Karpas-422 (cell line): ENCODE measurements at regions not wholly inside any gene's neighbourhood (a gene's known extent, or its start where the extent isn't known, plus 50 kb on each side); places are given as distances from the start of the nearest gene placed in this dataset.

Source experiments
- DNase-seq: peaks from one replicate; pipeline ENCODE4 v3.0.0-alpha.2; 2015
- H2AFZ ChIP-seq: fragments of 200-600 bp; sonication (generic); 2 replicates; pipeline ENCODE4 v1.6.1; 2014; ENCODE audit warnings: antibody characterized with exemption, low read length, mixed read lengths
- H3K27ac ChIP-seq: fragments of 200-600 bp; sonication (generic); 2 replicates; pipeline ENCODE4 v1.5.1; 2014; ENCODE audit warnings: mild to moderate bottlenecking, low read length, moderate library complexity
- H3K27me3 ChIP-seq: fragments of 200-600 bp; sonication (generic); 2 replicates; pipeline ENCODE4 v1.6.1; 2014; ENCODE audit warnings: low read length, mixed read lengths
- H3K36me3 ChIP-seq: fragments of 200-600 bp; sonication (generic); 2 replicates; pipeline ENCODE4 v1.6.1; 2014; ENCODE audit warnings: low read length, mixed read lengths; ENCODE audit not compliant: insufficient read depth
- H3K4me1 ChIP-seq: fragments of 200-600 bp; sonication (generic); 2 replicates; pipeline ENCODE4 v1.6.1; 2014; ENCODE audit warnings: mild to moderate bottlenecking, low read length, mixed read lengths
- H3K4me2 ChIP-seq: fragments of 200-600 bp; sonication (generic); 2 replicates; pipeline ENCODE4 v1.6.1; 2014; ENCODE audit warnings: low read length, low read depth, mild to moderate bottlenecking; ENCODE audit not compliant: poor library complexity, severe bottlenecking
- H3K4me3 ChIP-seq: fragments of 200-600 bp; sonication (generic); 2 replicates; pipeline ENCODE4 v1.5.1; 2014; ENCODE audit warnings: mild to moderate bottlenecking, antibody characterized with exemption, low read length, mixed read lengths
- H3K79me2 ChIP-seq: fragments of 200-600 bp; sonication (generic); 2 replicates; pipeline ENCODE4 v1.6.1; 2014; ENCODE audit warnings: mild to moderate bottlenecking, low read length, mixed read lengths
- H3K9ac ChIP-seq: fragments of 200-600 bp; sonication (generic); 2 replicates; pipeline ENCODE4 v1.6.0; 2014; ENCODE audit warnings: low read length
- H3K9me2 ChIP-seq: fragments of 200-600 bp; sonication (generic), shearing (Covaris generic); replicated peaks from 2 replicates; pipeline ENCODE4 v1.6.0; 2014; ENCODE audit warnings: mild to moderate bottlenecking, low read length, moderate library complexity; ENCODE audit not compliant: insufficient read depth
- H3K9me3 ChIP-seq: fragments of 300-700, 200-600 bp; sonication (generic); 2 replicates; pipeline ENCODE4 v1.6.1; 2014; ENCODE audit warnings: low read length, mixed read lengths
- H4K20me1 ChIP-seq: fragments of 200-600 bp; sonication (generic); 2 replicates; pipeline ENCODE4 v1.6.1; 2014; ENCODE audit warnings: mild to moderate bottlenecking, antibody characterized with exemption, low read length, low read depth; ENCODE audit not compliant: insufficient read depth

- no peak overlapping the region for H3K4me2 ChIP-seq
- no peak overlapping the region for H3K4me3 ChIP-seq
- no peak overlapping the region for H3K9ac ChIP-seq
- H3K27me3 ChIP-seq: no peaks in the 10 kb centered on the region
- H3K27ac ChIP-seq: no peak overlapping the region
- no peaks in the 10 kb centered on the region for H3K79me2 ChIP-seq
- DNase-seq: no peak
- no peaks in the 10 kb centered on the region for H3K9me3 ChIP-seq
- H4K20me1 ChIP-seq: no peaks in the 10 kb centered on the region
- no peaks in the 10 kb centered on the region for H3K9me2 ChIP-seq
- no peak overlapping the region for H2AFZ ChIP-seq
- H3K4me1 ChIP-seq: no peaks in the 10 kb centered on the region
- no peaks in the 10 kb centered on the region for H3K36me3 ChIP-seq
Observed at GRCh38 chr13:21932578-21932977, 261.7 kb downstream of the FGF9 start.

DNA sequence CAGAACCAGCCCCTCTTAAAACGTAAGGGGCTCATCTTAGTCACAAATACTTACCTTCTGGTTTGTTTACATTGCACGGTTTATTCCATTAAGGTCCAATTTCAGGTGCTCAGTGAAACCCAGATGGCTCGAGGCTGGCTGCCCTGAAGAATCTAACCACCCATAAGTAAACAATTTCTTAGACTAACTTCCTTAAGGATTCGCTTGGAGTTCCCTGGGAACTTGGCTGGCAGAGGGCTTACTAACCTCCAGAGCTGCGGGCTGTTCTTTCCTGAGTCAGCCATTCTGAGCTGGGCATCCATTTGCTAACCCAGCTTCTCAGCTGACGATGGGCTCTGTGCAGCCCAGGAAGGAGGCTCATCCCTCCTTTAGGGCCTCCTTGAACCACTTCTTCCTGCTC is 262.1 kb downstream of the FGF9 start:
- H3K9ac ChIP-seq: no peak overlapping the region
- H3K4me2 ChIP-seq: no peak overlapping the region
- H3K9me2 ChIP-seq: no peaks in the 10 kb centered on the region
- no peaks in the 10 kb centered on the region for H3K27me3 ChIP-seq
- H4K20me1 ChIP-seq: no peaks in the 10 kb centered on the region
- no peak overlapping the region for H2AFZ ChIP-seq
- H3K36me3 ChIP-seq: no peaks in the 10 kb centered on the region
- H3K27ac ChIP-seq: no peak overlapping the region
- DNase-seq: no peak
- no peaks in the 10 kb centered on the region for H3K9me3 ChIP-seq
- H3K4me3 ChIP-seq: no peak overlapping the region
- no peaks in the 10 kb centered on the region for H3K79me2 ChIP-seq
- no peaks in the 10 kb centered on the region for H3K4me1 ChIP-seq

DNA sequence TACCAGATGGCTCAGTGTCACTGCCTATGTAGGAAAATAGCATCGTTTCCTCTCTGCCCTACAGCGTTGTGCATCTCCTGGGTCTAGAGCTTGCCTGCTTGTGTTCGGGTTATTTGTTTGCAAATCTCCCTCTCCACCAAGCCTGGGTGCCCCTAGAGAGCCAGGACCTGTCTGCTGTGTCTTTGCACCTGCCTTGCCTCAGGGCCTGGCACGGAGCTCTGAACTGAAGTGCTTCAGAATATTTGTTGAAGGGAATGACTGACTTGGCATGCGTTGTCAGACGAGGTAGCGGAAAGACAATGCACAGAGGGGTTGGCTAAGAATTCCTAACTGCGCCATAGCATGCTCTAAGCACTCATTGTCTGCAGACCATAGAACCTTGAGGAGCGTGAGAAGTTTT is 263.4 kb downstream of the FGF9 start:
- H3K9me3 ChIP-seq: no peaks in the 10 kb centered on the region
- H3K27ac ChIP-seq: no peak overlapping the region
- H3K27me3 ChIP-seq: no peaks in the 10 kb centered on the region
- no peak overlapping the region for H2AFZ ChIP-seq
- DNase-seq: no peak
- H3K36me3 ChIP-seq: no peaks in the 10 kb centered on the region
- no peak overlapping the region for H3K9ac ChIP-seq
- no peak overlapping the region for H3K4me3 ChIP-seq
- H3K4me1 ChIP-seq: no peaks in the 10 kb centered on the region
- no peaks in the 10 kb centered on the region for H3K79me2 ChIP-seq
- no peaks in the 10 kb centered on the region for H4K20me1 ChIP-seq
- no peaks in the 10 kb centered on the region for H3K9me2 ChIP-seq
- no peak overlapping the region for H3K4me2 ChIP-seq

DNA sequence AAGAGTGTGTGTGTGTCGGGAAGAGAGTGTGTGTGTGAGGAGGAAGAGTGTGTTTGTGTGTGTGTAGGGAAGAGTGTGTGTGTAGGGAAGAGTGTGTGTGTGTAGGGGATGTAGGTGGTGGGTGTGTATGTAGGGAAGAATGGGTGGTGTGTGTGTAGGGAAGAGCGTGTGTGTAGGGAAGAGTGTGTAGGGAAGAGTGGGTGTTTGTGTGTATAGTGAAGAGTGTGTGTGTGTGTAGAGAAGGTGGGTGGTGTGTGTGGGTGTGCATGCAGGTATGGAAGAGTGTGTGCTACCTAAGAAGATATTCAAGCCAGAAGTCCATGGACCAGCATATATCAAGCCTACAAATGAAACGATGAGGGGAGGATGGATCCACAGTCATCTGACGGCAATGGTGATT is 265.8 kb downstream of the FGF9 start:
- Histone ChIP-seq H4K20me1 (no peaks in the 10 kb centered on the region), H3K4me2 (no peak overlapping the region), H2AFZ (no peak overlapping the region), H3K4me3 (no peak overlapping the region), H3K27ac (no peak overlapping the region), H3K27me3 (no peaks in the 10 kb centered on the region), H3K36me3 (no peaks in the 10 kb centered on the region), H3K4me1 (no peaks in the 10 kb centered on the region), H3K9ac (no peak overlapping the region), H3K79me2 (no peaks in the 10 kb centered on the region), H3K9me3 (no peaks in the 10 kb centered on the region), H3K9me2 (no peaks in the 10 kb centered on the region)
- no peak for DNase-seq

DNA sequence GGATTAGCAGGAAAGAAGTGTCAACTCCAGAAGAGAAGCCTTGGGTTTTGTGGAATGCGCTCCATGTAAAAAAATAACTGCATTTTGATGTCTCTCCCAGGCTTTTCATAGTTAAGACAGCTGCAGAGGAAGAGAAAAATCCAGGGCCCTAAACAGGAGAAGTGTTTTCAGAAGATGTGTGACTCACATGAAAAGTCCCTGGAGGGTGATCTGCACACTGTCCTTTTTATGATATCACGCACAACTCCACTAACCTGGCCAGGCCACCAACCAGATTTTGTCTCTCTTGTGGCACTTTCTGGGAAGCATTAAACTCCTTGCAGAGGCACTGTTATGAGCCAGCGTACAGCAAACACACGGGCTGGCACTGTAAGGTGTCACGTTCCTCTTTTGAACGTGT is 267.3 kb downstream of the FGF9 start:
- no peaks in the 10 kb centered on the region for H3K9me3 ChIP-seq
- no peak overlapping the region for H3K4me3 ChIP-seq
- no peaks in the 10 kb centered on the region for H3K36me3 ChIP-seq
- no peaks in the 10 kb centered on the region for H3K27me3 ChIP-seq
- H3K79me2 ChIP-seq: no peaks in the 10 kb centered on the region
- no peak overlapping the region for H3K27ac ChIP-seq
- H3K9ac ChIP-seq: no peak overlapping the region
- no peaks in the 10 kb centered on the region for H4K20me1 ChIP-seq
- no peak overlapping the region for H2AFZ ChIP-seq
- DNase-seq: no peak
- H3K4me1 ChIP-seq: no peaks in the 10 kb centered on the region
- H3K9me2 ChIP-seq: no peaks in the 10 kb centered on the region
- no peak overlapping the region for H3K4me2 ChIP-seq

- Histone ChIP-seq H3K27ac (no peak overlapping the region), H3K79me2 (no peaks in the 10 kb centered on the region), H3K4me1 (no peaks in the 10 kb centered on the region), H3K27me3 (no peaks in the 10 kb centered on the region), H3K9me3 (no peaks in the 10 kb centered on the region), H3K4me3 (no peak overlapping the region), H3K4me2 (no peak overlapping the region), H3K36me3 (no peaks in the 10 kb centered on the region), H4K20me1 (no peaks in the 10 kb centered on the region), H3K9me2 (no peaks in the 10 kb centered on the region), H3K9ac (no peak overlapping the region), H2AFZ (no peak overlapping the region)
- no peak for DNase-seq
Observed at GRCh38 chr13:21938636-21939035, 267.8 kb downstream of the FGF9 start.

- Histone ChIP-seq H2AFZ (no peak overlapping the region), H3K79me2 (no peaks in the 10 kb centered on the region), H3K4me3 (no peak overlapping the region), H3K27ac (no peak overlapping the region), H3K9me2 (no peaks in the 10 kb centered on the region), H3K27me3 (0 out of 2 replicates have a peak, but pooled peaks cover 2% of the 10 kb centered on the region), H4K20me1 (no peaks in the 10 kb centered on the region), H3K36me3 (no peaks in the 10 kb centered on the region), H3K4me2 (no peak overlapping the region), H3K9ac (no peak overlapping the region), H3K4me1 (no peaks in the 10 kb centered on the region), H3K9me3 (no peaks in the 10 kb centered on the region; the same call in 1 of the 2 replicates)
- no peak for DNase-seq
Observed at GRCh38 chr13:21942061-21942460, 271.2 kb downstream of the FGF9 start.

DNA sequence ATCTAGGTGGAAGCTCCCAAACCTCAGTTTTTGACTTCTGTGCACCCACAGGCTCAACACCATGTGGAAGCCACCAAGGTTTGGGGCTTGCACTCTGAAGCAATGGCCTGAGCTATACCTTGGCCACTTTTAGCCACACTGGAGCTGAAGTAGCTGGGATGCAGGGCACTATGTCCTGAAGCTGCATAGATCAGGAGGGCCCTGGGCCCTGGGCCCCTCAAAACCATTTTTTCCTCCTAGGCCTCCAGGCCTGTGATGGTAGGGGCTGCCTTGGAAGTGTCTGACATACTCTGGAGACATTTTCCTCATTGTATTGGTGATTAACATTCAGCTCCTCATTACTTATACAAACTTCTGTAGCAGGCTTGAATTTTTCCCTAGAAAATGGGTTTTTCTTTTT is 273.7 kb downstream of the FGF9 start:
- Histone ChIP-seq H3K9ac (no peak overlapping the region), H3K27me3 (0 out of 2 replicates have a peak, but pooled peaks cover 2% of the 10 kb centered on the region), H3K36me3 (no peaks in the 10 kb centered on the region), H3K27ac (no peak overlapping the region), H3K79me2 (no peaks in the 10 kb centered on the region), H3K9me3 (no peaks in the 10 kb centered on the region; the same call in 1 of the 2 replicates), H2AFZ (no peak overlapping the region), H3K4me2 (no peak overlapping the region), H4K20me1 (no peaks in the 10 kb centered on the region), H3K4me1 (peaks cover 7% of the 10 kb centered on the region), H3K9me2 (no peaks in the 10 kb centered on the region), H3K4me3 (no peak overlapping the region)
- no peak for DNase-seq

GRCh38 chr13:21945195-21945594 is 274.3 kb downstream of the FGF9 start:
- no peak overlapping the region for H2AFZ ChIP-seq

More at GRCh38 chr13:21945195-21945594, 274.3 kb downstream of the FGF9 start:
- Histone ChIP-seq H3K27me3 (0 out of 2 replicates have a peak, but pooled peaks cover 2% of the 10 kb centered on the region), H4K20me1 (no peaks in the 10 kb centered on the region), H3K36me3 (no peaks in the 10 kb centered on the region), H3K4me2 (no peak overlapping the region), H3K27ac (no peak overlapping the region), H3K4me1 (peaks cover 7% of the 10 kb centered on the region), H3K9ac (no peak overlapping the region), H3K79me2 (no peaks in the 10 kb centered on the region), H3K9me3 (no peaks in the 10 kb centered on the region; the same call in 1 of the 2 replicates), H3K4me3 (no peak overlapping the region), H3K9me2 (no peaks in the 10 kb centered on the region)
- DNase-seq: no peak
